Panc1 (cell line): ENCODE measurements at regions not wholly inside any gene's neighbourhood (a gene's known extent, or its start where the extent isn't known, plus 50 kb on each side); places are given as distances from the start of the nearest gene placed in this dataset.

Experiments
- ATAC-seq: fragments of 200-7000 bp; cut with Tn5 transposase; 2 replicates; pipeline ENCODE4 v1.9.1; 2020; ENCODE audit warnings: mild to moderate bottlenecking, moderate library complexity
- BruUV-seq: library from RNA; stranded (reverse); fragments of 400-500 nt; replicated peaks from 2 replicates; lab custom pipeline; 2021; lab: Mats Ljungman, UMichigan
- CTCF ChIA-PET: fragments of 300-600 bp; sonication (Branson Sonifier 250); formaldehyde crosslinking; loops from one replicate; lab custom pipeline; 2022; ENCODE audit warnings: antibody characterized with exemption; lab: Charles Lee
- POLR2A ChIA-PET: fragments of 300-600 bp; sonication (Branson Sonifier 250); formaldehyde crosslinking; loops from one replicate; lab custom pipeline; 2022; ENCODE audit warnings: antibody characterized with exemption; lab: Charles Lee
- DNase-seq: peaks from one replicate; pipeline ENCODE4 v3.0.0-alpha.2; 2010; ENCODE audit warnings: low read depth, low spot score
- H3K27ac ChIP-seq: 2 replicates; pipeline ENCODE4 v1.5.1; 2011; ENCODE audit warnings: mild to moderate bottlenecking, low read length, inconsistent platforms
- H3K27me3 ChIP-seq: fragments of 200-500 bp; sonication (Bioruptor generic); 2 replicates; pipeline ENCODE4 v1.6.0; 2014; ENCODE audit warnings: low read length, inconsistent platforms; ENCODE audit not compliant: control insufficient read depth, insufficient read depth
- H3K36me3 ChIP-seq: fragments of 200-500 bp; sonication (Bioruptor generic); 2 replicates; pipeline ENCODE4 v1.5.1; 2014; ENCODE audit warnings: inconsistent platforms, mild to moderate bottlenecking, low read length, moderate library complexity; ENCODE audit not compliant: control insufficient read depth, insufficient read depth
- H3K4me1 ChIP-seq: 2 replicates; pipeline ENCODE4 v1.5.1; 2011; ENCODE audit warnings: inconsistent platforms, mild to moderate bottlenecking, low read length, moderate library complexity; ENCODE audit not compliant: control insufficient read depth, insufficient read depth
- H3K4me3 ChIP-seq, 2 experiments: 2 replicates each; pipeline ENCODE4 v1.5.1; 2011 to 2012; ENCODE audit warnings: low read depth in 2 of 2, low read length in 2 of 2, mild to moderate bottlenecking in 2 of 2, inconsistent platforms in 1 of 2, moderate library complexity in 1 of 2
- H3K9me3 ChIP-seq: fragments of 200-500 bp; sonication (Bioruptor generic); 2 replicates; pipeline ENCODE4 v1.5.1; 2014; ENCODE audit warnings: low read depth, mild to moderate bottlenecking, inconsistent platforms, low read length, moderate library complexity; ENCODE audit not compliant: control insufficient read depth, insufficient read depth
- CTCF ChIP-seq: fragments of 450-650 bp; IDR thresholded peaks from 2 replicates; pipeline ENCODE4 v1.5.1; 2017; ENCODE audit warnings: mild to moderate bottlenecking
- POLR2AphosphoS5 ChIP-seq: IDR thresholded peaks from 2 replicates; pipeline ENCODE4 v1.6.1; 2012; ENCODE audit warnings: mild to moderate bottlenecking, low read depth, low read length, moderate library complexity
- REST ChIP-seq, 2 experiments: IDR thresholded peaks; 2 replicates each; pipeline ENCODE4 v1.6.1; 2011 to 2012; ENCODE audit warnings: low read depth in 2 of 2, control low read depth in 1 of 2, low read length in 1 of 2, mild to moderate bottlenecking in 1 of 2, moderate library complexity in 1 of 2; ENCODE audit not compliant: insufficient read depth in 1 of 2
- SIN3A ChIP-seq: IDR thresholded peaks from 2 replicates; pipeline ENCODE4 v1.6.1; 2012; ENCODE audit warnings: low read depth, mild to moderate bottlenecking, low read length, moderate library complexity, borderline replicate concordance; ENCODE audit not compliant: insufficient read depth
- TCF7L2 ChIP-seq: IDR thresholded peaks from 2 replicates; pipeline ENCODE4 v1.6.1; 2011; ENCODE audit warnings: mild to moderate bottlenecking, low read depth, low read length, inconsistent platforms
- in situ Hi-C: cut with HindIII; loops from 2 replicates; pipeline ENCODE4 v1.10.0; 2016; ENCODE audit warnings: low sequenced_read_pairs, low pct_unique_long_range_greater_than_20kb
- intact Hi-C: fragments of 100-400 bp; cut with micrococcal nuclease; formaldehyde crosslinking; loops from one replicate; pipeline ENCODE4 v1.10.0; 2022; ENCODE audit not compliant: unreplicated experiment

- no TSS peak for BruUV-seq
- Histone ChIP-seq H3K36me3 (no peaks in the 10 kb centered on the region), H3K27me3 (no peaks in the 10 kb centered on the region), H3K9me3 (no peaks in the 10 kb centered on the region), H3K4me3 (no peak overlapping the region), H3K27ac (no peak overlapping the region), H3K4me1 (no peaks in the 10 kb centered on the region)
- DNase-seq: no peak
- TF ChIP-seq REST (IDR thresholded peaks at IDR 0.05; ENCODE audit: insufficient read depth in 1 of 2, low read depth in 2 of 2, low read length in 1 of 2): no peak
- TF ChIP-seq SIN3A: no peak
- TF ChIP-seq POLR2AphosphoS5: no peak
- no peak for TF ChIP-seq TCF7L2
- no peak for TF ChIP-seq CTCF
- POLR2A ChIA-PET: no interaction called here
- ATAC-seq: no peak
- in situ Hi-C loops (no loop called here), intact Hi-C loops (no loop called here)
- CTCF ChIA-PET: no interaction called here
Observed at GRCh38 chr9:547314-547713, 294.2 kb upstream of the DMRT1 start.

- TF ChIP-seq SIN3A (no peak), REST (IDR thresholded peaks at IDR 0.05; ENCODE audit: insufficient read depth in 1 of 2, low read depth in 2 of 2, low read length in 1 of 2) (no peak), POLR2AphosphoS5 (no peak), CTCF (no peak), TCF7L2 (no peak)
- DNase-seq: no peak
- ATAC-seq: no peak
- Histone ChIP-seq H3K4me1 (no peaks in the 10 kb centered on the region; the same call in 1 of the 2 replicates), H3K27me3 (no peaks in the 10 kb centered on the region), H3K4me3 (no peak overlapping the region), H3K9me3 (no peaks in the 10 kb centered on the region), H3K36me3 (no peaks in the 10 kb centered on the region), H3K27ac (no peak overlapping the region)
- intact Hi-C loops: no loop called here
- CTCF ChIA-PET: interaction anchor here (0.5 kb wide), 1 partner anchor 12 kb away, joined by 3 read pairs; no protein-coding TSS in a partner anchor
- BruUV-seq: no TSS peak
- POLR2A ChIA-PET: no interaction called here
- in situ Hi-C loops: no loop called here
Observed at GRCh38 chr9:549455-549997, 292.0 kb upstream of the DMRT1 start.
